ENCODE measurements at regions not wholly inside any gene's neighbourhood (a gene's known extent, or its start where the extent isn't known, plus 50 kb on each side); places are given as distances from the start of the nearest gene placed in this dataset.

DNA sequence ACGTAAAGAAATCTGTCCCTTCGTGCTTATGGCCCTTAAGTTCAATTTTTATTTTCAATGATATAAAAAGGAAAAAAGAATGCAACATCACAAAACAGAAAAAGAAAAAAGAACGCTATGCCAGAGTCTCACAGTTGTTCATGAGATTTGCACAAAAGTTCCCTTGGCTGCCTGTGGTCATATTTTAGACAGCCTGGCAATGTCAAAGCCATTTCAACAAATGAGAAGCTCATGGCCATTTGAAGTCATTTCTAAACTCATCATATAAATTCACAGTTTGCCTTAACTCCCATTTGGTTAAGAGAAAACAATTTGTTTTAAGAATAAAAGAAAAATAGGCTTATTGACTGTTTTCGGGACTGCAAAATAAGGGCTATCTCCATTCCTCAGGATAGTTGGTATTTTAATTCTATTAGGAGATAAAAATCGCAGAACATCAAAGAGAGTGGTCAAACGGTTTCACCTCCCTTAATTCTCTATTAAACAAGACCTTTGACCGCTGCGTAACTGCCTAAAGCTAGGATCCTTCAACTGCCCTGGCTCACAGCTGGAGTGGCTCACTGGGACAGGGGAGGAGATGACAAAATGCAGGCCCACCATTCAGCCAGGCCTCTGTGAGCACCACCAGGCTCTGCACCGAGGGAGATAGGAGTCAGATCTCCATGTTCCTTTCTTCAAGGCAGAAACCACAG, 119.2 kb upstream of the DAAM1 start:
- no peak for DNase-seq

DNA sequence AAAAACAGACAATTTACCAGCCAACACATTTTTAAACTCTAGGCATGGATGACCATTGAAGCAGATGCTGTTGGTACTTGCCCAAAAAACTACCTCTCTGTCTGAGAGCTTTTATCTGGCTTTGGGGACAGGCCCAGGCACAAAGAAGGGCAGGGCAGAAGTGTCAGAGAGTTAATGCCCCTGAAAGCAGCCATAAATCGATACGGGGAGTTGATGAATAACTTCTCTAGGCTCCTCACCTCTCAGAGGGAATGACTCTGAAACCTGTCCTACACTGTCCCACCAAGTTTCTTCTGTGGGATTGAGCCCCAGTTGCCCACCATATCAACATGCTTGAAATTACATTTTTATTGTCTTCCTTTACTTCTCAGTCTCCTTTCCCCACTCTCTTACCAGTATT, 113.0 kb upstream of the DAAM1 start:
- DNase-seq: no peak

DNA sequence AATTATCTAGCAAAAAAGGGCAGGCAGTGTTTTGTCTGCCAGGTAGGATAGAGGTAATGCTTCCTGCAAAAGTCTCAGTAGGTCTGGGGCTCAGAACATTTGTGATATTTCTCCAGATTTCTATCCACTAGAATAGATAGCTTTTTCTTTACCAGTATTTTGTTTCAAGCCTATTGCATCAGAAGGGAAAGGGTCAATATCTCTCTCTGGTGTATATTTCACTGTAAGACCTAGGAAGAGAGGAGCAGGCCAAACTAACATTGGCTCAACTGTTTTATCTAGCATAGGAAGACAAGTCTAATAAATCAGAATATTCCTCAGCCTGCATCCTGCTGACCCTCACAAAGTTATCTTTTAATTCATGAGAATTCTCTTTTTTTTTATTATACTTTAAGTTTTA, 106.7 kb upstream of the DAAM1 start:
- DNase-seq: no peak

DNA sequence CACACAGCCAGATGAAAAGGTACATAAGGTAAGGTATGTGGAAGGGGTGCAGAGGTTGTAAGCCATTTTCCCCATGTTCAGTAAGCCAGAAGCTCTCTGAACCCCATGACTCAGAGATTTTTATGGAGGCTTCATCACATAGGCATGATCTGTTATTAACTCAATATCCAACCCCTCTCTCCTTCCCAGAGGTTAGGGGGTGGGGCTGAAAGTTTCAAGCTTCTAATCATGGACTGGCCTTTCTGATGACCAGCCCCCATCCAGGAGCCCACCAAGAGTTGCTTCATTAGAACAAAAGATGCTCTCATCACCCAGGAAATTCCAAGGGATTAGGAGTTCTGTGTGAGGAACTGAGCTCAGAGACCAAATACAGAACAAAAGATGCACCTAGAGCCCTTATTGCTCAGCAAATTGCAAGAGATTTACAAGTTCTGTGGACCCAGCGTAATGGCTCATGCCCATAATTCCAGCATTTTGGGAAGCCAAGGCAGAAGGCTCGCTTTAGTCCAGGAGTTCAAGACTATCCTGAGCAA, 103.2 kb upstream of the DAAM1 start:
- no peak for DNase-seq

DNA sequence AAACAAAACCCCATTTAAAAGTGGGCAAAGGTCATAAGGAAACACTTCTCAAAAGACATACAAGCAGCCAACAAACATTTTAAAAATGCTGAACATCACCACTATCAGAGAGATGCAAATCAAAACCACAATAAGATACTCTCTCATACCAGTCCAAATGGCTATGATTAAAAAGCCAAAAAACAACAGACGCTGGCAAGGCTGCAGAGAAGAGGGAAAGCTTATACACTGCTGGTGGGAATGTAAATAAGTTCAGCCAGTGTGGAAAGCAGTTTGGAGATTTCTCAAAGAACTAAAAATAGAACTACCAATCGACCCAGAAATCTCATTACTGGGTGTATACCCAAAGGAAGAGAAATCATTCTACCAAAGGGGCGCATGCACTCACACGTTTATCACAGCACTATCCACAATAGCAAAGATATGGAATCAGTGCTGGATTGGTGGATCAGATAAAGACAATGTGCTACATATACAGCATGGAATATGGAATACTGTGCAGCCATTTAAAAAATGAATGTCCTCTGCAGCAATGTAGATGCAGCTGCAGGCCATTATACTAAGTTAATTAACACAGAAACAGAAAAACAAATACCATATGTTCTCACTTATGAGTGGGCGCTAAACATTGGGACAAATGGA, 102.1 kb upstream of the DAAM1 start:
- no peak for DNase-seq

DNA sequence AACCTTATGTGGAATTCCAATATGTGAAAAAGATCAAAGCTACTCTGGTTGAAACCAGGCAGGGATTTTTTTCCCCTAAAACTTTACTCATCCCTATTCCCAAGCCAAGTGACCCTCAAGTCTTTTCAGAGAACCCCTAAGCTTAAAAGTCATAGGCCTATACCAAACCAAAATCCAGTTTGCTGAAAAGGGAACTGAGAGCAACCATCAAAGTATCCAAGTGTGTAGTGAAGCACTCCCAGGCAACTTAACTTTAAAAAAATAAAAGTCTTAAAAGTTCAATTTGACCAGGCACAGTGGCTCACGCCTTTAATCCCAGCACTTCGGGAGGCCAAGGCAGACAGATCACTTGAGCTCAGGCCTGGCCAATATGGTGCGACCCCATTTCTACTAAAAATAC, 101.2 kb upstream of the DAAM1 start:
- no peak for DNase-seq

DNA sequence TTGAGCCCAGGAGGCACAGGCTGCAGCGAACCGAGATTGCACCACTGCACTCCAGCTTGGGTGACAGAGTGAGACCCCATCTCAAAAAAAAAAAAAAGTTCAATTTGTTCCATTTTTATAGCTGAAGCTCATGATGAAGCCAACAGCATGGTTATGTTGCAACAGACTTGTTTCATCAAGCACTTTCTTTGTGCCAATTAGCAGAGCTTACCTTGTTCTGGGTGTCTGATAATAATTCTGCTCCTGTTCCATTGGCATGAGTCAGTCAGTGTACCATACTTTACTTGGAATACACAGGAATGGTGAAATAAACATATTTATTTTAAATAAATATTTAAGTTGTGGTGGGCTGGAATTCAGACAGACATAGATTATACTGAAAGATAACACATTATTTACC, 100.8 kb upstream of the DAAM1 start:
- DNase-seq: no peak

DNA sequence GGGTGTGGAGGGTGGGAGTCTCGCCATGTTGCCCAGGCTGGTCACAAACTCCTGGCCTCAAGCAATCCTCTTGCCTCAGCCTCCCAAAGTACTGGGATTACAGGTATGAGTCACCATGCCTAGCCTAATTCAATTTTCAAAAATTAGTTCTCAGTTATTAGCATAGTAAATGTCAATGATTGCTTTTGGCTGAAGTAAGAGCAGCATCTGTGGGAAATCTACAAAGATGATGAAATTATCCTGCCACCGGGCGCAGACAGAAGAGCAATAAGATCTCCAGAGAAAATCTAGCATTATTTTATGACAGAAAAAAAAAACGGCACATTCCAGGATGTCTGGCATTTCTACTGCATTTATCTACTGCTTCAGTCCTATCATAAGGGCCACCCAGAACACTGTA, 97.9 kb upstream of the DAAM1 start:
- DNase-seq: no peak

DNA sequence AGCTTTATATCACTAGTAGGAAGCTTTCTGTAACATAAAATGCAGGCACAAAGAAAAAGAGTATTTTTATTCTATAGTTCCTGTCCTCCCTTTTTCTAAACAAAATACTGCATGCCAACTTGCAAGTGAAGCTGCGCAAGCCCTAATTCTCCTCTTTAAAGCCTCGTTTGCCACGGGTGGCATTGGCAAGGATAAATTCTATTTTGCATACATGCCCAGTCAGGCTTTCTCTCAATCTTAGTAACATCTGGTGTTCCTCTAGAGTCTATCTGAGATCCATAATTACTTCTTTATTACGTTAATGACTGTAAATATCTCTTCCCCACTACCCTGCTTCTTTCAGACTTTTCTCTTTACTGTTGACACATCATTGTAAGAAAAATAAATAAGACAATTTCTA, 97.1 kb upstream of the DAAM1 start:
- DNase-seq: no peak

DNA sequence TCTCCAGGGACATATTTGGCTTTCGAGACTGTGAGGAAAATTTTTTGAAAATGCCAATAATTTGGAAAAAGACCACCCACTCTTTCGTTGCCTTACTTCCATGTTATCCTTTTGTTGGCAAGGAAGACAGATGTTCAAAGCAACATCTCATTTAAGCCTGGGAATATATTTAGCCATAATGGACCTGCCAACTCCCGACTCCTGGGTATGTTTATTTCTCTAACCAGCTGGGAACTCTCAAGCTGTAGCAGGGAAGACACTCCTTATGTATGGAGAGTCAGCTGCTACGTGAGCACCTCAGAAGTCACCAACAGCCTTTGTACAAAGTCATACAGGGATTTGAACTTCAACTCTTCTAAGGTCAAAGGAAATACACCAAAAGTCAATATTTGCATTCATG, 96.5 kb upstream of the DAAM1 start:
- no peak for DNase-seq

DNA sequence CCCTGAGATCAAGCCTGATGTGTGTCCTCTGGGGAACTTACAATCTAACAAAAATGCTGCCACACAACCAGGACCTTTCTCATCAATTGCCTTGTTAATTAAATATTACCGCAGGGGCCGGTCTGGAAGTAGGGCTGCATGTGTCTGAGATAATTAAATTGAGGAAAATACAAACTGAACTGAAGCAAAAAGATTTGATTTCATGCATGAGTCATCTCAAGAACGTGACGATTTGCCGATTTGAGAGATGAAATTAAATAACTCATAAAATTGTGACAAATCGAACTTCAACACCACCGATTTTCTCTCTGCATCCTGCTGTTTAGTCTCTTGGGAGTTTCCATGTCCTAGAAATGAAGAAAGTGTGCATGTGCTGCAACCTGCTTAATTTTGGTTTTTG, 94.6 kb upstream of the DAAM1 start:
- DNase-seq: no peak

DNA sequence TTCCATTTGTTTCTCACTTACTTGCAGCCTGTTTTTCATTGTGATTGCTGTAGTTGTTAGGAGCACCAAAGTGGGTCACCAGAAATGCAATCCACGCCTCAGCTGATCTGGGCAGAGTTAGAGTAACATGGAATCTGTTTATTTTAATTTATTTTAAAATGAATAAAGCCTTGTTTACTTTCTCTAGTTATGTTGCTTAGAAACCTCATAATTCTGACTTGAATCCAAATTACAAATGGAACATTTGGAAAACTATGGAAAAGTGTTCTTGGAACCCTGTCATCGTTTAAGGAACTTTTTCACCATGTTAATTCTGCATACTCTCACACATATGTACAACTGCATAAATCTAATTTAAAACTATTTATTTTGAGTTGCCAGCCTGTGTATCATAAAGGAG, 92.2 kb upstream of the DAAM1 start:
- no peak for DNase-seq

DNA sequence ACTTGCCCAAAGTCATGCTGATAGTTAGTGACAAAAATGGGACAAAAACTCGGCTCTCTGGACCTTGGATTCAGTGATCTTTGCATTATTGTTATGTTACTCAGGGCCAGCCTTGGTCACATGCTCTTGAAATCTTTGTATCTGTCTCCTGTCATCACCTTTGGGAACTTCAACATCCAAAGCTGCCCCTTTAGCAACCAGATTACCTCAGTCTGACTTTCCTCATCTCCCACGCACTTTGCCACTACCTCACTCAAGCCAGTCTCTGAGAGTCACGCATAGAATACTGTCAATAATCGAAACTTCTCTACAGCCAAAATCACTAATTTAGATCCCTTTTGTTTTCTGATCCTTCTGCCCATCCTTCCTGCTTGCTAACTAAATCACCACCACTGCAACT, 90.8 kb upstream of the DAAM1 start:
- no peak for DNase-seq

DNA sequence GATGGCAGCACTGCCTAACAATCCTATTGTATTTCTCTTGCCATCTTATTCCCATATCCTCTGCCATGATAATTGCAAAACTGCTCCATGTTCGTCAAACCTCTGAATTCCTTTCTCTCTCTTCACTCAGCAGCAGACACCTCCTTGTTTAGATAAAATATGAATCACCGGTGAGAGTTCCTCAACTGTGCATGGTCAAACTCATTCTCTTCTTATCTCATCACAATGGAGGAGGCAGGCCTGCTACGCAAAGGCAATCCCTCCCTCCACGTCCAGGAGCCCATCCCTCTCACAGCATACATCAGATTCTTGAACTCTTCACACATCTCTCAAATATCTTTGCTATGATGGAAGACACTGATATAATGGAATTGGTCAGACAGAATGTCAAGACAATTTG, 90.1 kb upstream of the DAAM1 start:
- no peak for DNase-seq

DNA sequence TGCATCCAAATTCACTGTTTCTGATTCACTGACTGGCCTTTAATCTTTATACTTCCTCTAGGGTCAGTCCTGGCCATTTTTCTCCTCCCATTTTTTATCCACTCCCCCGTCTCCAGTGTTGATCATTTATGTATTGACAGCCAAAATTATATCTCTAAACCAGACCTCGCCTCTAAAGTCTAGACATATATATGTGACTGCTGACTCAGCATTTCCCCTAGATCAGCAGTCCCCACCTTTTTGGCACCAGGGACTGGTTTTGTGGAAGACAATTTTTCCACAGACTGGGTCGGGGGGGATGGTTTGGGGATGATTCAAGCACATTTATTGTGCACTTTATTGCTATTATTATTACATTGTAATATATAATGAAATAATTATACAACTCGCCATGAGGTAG, 88.3 kb upstream of the DAAM1 start:
- no peak for DNase-seq

DNA sequence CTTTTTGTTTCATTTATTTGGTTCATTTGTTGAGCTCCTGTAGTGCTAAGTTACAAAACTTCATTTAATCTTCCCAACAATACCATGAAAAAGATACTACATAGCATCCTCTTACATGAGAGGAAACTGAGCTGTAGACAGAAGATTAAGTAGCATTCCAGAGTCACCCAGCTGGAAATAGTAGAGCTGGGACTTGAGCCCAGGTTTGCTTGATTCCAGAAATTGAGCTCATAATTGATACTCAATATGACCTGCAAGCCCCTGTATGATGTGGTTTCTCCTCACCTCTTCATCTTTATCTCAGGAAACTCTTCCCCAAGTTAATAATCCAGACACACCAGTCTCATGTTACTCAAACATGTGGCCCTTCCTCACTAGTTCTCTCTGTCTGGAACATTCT, 87.0 kb upstream of the DAAM1 start:
- DNase-seq: no peak

DNA sequence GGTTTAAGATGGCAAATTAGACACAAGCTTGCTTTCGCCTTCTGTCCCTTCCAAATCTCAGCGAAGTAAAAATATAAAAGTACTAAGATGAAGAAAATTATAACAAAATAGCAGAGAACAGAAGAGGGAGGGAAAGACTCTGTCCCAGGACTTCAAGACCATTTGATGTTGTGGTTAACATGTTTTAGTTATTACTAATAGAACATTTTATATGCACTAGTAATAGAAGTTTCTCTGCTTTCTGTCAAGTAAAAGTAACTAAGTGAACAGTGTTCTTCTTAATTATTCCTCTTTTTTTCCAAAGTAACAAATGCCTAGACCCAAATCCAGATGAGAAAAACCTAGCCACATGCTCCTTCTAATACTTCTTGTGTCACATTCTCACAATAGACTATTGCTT, 85.1 kb upstream of the DAAM1 start:
- DNase-seq: no peak

DNA sequence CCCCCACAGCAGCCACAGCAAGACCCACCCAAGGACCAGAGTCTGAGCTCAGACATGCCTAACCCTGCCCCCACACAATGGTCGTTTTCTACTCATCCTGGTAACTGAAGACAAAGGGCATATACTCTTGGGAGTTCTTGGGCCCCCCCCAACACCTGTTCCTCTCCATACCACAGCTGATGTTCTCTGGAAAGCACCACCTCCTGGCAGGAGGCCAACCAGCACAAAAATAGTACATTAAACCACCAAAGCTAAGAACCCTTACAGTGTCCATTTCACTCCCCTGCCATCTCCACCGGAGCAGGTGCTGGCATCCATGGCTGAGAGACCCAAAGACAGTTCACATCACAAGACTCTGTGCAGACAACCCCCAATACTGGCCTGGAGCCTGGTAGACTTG, 80.6 kb upstream of the DAAM1 start:
- no peak for DNase-seq

DNA sequence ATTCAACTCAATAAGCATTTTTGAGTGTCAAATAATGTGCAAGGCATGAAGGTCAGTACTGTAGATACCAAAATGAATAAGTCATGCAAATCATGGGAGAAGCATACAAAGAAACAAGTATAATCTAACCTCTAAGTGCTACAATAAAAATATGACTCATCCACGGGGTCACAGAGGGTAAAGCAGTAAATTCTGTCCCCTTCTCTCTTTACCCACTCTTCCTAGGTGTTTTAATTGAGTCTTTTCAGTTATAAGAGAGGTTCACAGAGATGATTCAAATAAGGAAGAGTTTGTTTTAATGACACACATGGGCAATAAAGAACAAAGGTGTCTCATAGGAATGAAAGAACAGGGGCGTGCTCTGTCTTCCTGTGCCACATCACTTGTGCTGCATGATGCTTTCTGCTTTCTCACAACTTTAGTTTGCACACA, 71.5 kb upstream of the DAAM1 start:
- no peak for DNase-seq

DNA sequence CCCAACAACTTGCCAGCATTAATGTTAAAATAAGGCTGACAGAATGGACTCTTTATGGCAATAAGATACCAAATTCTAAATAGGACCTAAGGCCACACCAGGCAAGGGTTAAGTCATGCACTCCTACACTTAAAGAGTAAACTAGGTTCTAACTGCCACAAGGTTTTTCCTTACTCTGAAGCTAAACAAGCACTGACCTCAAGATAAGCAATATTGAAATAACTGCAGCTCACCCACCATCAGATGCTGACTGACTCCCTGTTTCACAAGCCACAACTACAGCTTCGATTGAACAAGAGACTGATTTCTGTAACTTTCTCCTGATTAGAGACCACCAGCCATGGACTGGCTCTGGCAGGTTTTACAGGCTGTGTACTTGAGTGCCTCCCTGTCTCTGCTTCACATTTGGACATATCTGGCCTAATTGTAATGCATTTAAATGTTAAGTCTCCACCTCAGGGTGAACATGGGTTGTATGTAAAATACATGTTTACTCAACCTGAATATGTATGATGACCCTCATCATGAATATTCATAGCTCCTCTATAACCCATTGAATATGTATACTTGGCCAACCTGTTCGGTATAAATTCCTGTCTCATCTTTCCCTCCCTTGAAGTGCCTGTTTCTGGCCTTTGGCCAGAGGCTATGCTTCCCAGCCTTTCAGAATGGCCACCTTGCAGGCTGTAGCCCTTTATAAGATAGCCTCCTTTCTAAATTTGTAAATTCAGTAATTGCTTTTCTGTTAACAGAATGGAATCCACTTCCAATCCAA, 70.5 kb upstream of the DAAM1 start:
- no peak for DNase-seq

DNA sequence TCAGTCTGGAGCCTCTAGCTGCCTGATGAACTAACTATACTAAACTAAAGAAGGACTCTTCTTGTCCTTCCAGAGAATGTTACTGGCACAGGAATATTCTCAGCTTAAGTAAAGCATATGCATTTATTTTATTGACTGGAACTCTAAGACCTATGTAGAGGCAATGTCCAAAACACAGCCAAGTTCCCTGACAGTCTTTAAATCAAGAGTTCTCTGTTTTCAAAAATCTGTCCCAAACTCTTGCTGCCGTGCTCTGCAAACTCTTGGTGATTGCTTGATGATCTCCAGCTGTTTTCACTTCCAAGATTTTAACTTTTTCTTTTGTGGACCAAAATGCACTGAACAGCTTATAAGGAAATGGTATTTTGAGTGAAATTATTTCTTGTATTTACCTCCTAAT, 67.5 kb upstream of the DAAM1 start:
- DNase-seq: no peak

DNA sequence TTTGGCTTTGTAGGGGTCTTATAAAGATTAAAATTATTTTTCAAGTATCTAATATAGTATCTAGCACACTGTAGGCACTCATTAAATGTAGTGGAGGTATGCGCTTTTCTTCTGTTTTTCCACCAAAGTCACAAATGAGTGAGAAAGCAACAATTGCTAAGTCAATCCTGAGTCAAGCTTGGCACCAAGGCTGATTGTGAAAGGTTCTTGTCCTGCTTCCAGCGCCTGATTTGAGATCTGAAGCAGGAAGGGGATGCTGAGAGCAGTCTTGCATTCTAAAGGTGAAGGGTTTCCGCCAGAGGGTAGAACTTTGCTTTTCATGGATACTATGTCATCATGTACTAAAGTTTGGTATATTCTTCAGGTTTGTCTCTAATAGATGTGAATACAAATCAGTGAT, 64.9 kb upstream of the DAAM1 start:
- DNase-seq: no peak

DNA sequence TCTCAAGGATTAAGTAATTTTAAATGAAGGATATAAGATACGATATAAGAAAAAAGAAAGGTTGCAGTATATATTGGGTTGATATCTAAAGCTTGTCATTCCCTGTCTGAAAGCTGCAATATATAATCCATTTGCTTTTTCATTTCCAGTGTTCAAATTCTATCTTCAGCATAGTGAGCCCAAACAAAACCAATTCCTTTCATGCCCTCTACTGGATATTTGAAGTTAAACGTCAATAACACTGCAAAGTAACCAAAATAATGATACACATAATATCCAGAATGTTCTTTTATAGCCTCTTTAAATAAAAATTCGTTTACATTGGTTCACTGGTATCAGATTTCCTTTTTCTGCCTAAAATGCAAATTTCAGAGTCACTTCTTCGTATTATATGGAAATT, 64.5 kb upstream of the DAAM1 start:
- DNase-seq: no peak

DNA sequence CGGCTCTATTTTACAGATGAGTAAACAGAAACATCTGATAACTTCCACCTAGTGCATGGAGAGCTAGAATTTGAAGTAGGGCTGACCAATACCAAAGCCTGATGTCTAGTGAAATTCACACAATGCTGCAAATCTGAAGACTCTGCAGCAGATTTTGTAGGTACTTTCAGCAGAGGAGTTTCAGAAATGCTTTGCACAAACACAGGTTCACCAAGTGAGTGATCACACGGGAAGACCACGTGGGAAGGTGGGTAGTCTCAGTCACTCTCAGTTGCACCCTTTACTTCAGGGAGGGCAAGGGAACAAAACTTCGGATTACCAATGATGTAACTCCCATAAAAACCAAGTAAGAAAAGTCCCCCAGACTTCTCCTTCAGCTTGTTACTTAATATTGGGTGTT, 63.3 kb upstream of the DAAM1 start:
- DNase-seq: no peak
